ENCODE measurements at regions not wholly inside any gene's neighbourhood (a gene's known extent, or its start where the extent isn't known, plus 50 kb on each side); places are given as distances from the start of the nearest gene placed in this dataset.
"Not testable (repeated sequence)": the region's sequence is repeated elsewhere in the genome, so short reads cannot be mapped to it uniquely, and the experiment has no call there.

- H3K4me3 ChIP-seq = no peak overlapping the region
- no peak overlapping the region for H3K27ac ChIP-seq
- WGBS, 10 experiments = 0 to 100% (median 71%) methylated on average over 1 of the region's 1 CpG; no CpG with 5 or more reads in 1 of the 10 experiments
- no peaks in the 10 kb centered on the region for H3K4me1 ChIP-seq (replicated peaks in 1 of 2)
- no peak for ATAC-seq (replicated peaks in 6 of 8)
- in situ Hi-C loops (cut with MboI; ENCODE audit: low pct_unique_long_range_greater_than_20kb in 2 of 9, low sequenced_read_pairs in 9 of 9, unreplicated experiment in 9 of 9) = no loop called here
Measured at GRCh38 chr5:27855491-27855890, 817.1 kb upstream of the CDH9 start.

- Histone ChIP-seq H3K4me3 (no peak overlapping the region), H3K4me1 (replicated peaks in 1 of 2) (peaks cover 0 to 4% of the 10 kb centered on the region in 2 donors), H3K27ac (no peak overlapping the region)
- WGBS, 10 experiments = 0 to 100% (median 62%) methylated on average over 1 to 3 of the region's 3 CpGs; no CpG with 5 or more reads in 3 of the 10 experiments
- in situ Hi-C loops (cut with MboI; ENCODE audit: low pct_unique_long_range_greater_than_20kb in 2 of 9, low sequenced_read_pairs in 9 of 9, unreplicated experiment in 9 of 9) = no loop called here
- ATAC-seq (replicated peaks in 6 of 8) = no peak
Measured at GRCh38 chr5:27854243-27854852, 816.0 kb upstream of the CDH9 start.

- 18 to 100% (median 72%) methylated on average over 1 to 3 of the region's 3 CpGs; no CpG with 5 or more reads in 1 of the 10 experiments for WGBS, 10 experiments
- peaks cover 0 to 10% of the 10 kb centered on the region in 2 donors for H3K4me1 ChIP-seq (replicated peaks in 1 of 2)
- in situ Hi-C loops (cut with MboI; ENCODE audit: low pct_unique_long_range_greater_than_20kb in 2 of 9, low sequenced_read_pairs in 9 of 9, unreplicated experiment in 9 of 9) = no loop called here
- no peak for ATAC-seq (replicated peaks in 6 of 8)
- no peak overlapping the region for H3K4me3 ChIP-seq
- H3K27ac ChIP-seq = no peak overlapping the region
Measured at GRCh38 chr5:27845248-27845647, 806.9 kb upstream of the CDH9 start.

- WGBS, 10 experiments = 63 to 100% (median 95%) methylated on average over 1 to 18 of the region's 21 CpGs
- H3K4me1 ChIP-seq (replicated peaks in 1 of 2); H3K4me3 ChIP-seq; in situ Hi-C loops (cut with MboI; ENCODE audit: low pct_unique_long_range_greater_than_20kb in 2 of 9, low sequenced_read_pairs in 9 of 9, unreplicated experiment in 9 of 9); H3K27ac ChIP-seq; ATAC-seq (replicated peaks in 6 of 8): not testable (repeated sequence)
Measured at GRCh38 chr5:27836704-27837103, 798.3 kb upstream of the CDH9 start.

GRCh38 chr5:27832886-27833285, 794.5 kb upstream of the CDH9 start:
- in situ Hi-C loops (cut with MboI; ENCODE audit: low pct_unique_long_range_greater_than_20kb in 2 of 9, low sequenced_read_pairs in 9 of 9, unreplicated experiment in 9 of 9) = no loop called here
- H3K4me1 ChIP-seq (replicated peaks in 1 of 2) = no peaks in the 10 kb centered on the region
- ATAC-seq (replicated peaks in 6 of 8) = no peak
- no peak overlapping the region for H3K4me3 ChIP-seq
- WGBS, 10 experiments = 0 to 100% (median 91%) methylated on average over 1 of the region's 1 CpG
- H3K27ac ChIP-seq = no peak overlapping the region

- Histone ChIP-seq H3K4me3 (no peak overlapping the region), H3K4me1 (replicated peaks in 1 of 2) (peaks cover 0 to 5% of the 10 kb centered on the region in 2 donors), H3K27ac (no peak overlapping the region)
- no peak for ATAC-seq (replicated peaks in 6 of 8)
- in situ Hi-C loops (cut with MboI; ENCODE audit: low pct_unique_long_range_greater_than_20kb in 2 of 9, low sequenced_read_pairs in 9 of 9, unreplicated experiment in 9 of 9) = no loop called here
- 0 to 100% (median 90%) methylated on average over 1 to 2 of the region's 2 CpGs; no CpG with 5 or more reads in 4 of the 10 experiments for WGBS, 10 experiments
Measured at GRCh38 chr5:27830546-27830945, 792.2 kb upstream of the CDH9 start.

GRCh38 chr5:27821681-27822080, 783.3 kb upstream of the CDH9 start:
- in situ Hi-C loops (cut with MboI; ENCODE audit: low pct_unique_long_range_greater_than_20kb in 2 of 9, low sequenced_read_pairs in 9 of 9, unreplicated experiment in 9 of 9) = no loop called here
- no peak for ATAC-seq (replicated peaks in 6 of 8)
- Histone ChIP-seq H3K4me1 (replicated peaks in 1 of 2) (peaks cover 0 to 3% of the 10 kb centered on the region in 2 donors), H3K27ac (no peak overlapping the region), H3K4me3 (no peak overlapping the region)
- WGBS, 10 experiments = 0 to 86% (median 38%) methylated on average over 1 to 2 of the region's 2 CpGs; no CpG with 5 or more reads in 1 of the 10 experiments

- 0 to 100% (median 57%) methylated on average over 1 of the region's 1 CpG; no CpG with 5 or more reads in 2 of the 10 experiments for WGBS, 10 experiments
- no peak for ATAC-seq (replicated peaks in 6 of 8)
- in situ Hi-C loops (cut with MboI; ENCODE audit: low pct_unique_long_range_greater_than_20kb in 2 of 9, low sequenced_read_pairs in 9 of 9, unreplicated experiment in 9 of 9) = no loop called here
- Histone ChIP-seq H3K27ac (no peak overlapping the region), H3K4me3 (no peak overlapping the region), H3K4me1 (replicated peaks in 1 of 2) (peaks cover 0 to 7% of the 10 kb centered on the region in 2 donors)
Measured at GRCh38 chr5:27818888-27819287, 780.5 kb upstream of the CDH9 start.

GRCh38 chr5:27814983-27815382, 776.6 kb upstream of the CDH9 start:
- Histone ChIP-seq H3K27ac (no peak overlapping the region), H3K4me1 (replicated peaks in 1 of 2) (peaks cover 0 to 7% of the 10 kb centered on the region in 2 donors), H3K4me3 (no peak overlapping the region)
- no peak for ATAC-seq (replicated peaks in 6 of 8)
- in situ Hi-C loops (cut with MboI; ENCODE audit: low pct_unique_long_range_greater_than_20kb in 2 of 9, low sequenced_read_pairs in 9 of 9, unreplicated experiment in 9 of 9) = no loop called here
- WGBS, 10 experiments = 0 to 55% (median 0%) methylated on average over 1 of the region's 1 CpG

GRCh38 chr5:27814286-27814685, 775.9 kb upstream of the CDH9 start:
- 0 to 89% (median 50%) methylated on average over 1 of the region's 1 CpG; no CpG with 5 or more reads in 1 of the 10 experiments for WGBS, 10 experiments
- in situ Hi-C loops (cut with MboI; ENCODE audit: low pct_unique_long_range_greater_than_20kb in 2 of 9, low sequenced_read_pairs in 9 of 9, unreplicated experiment in 9 of 9) = no loop called here

GRCh38 chr5:27810458-27810857, 772.1 kb upstream of the CDH9 start:
- Histone ChIP-seq H3K27ac (no peak overlapping the region), H3K4me3 (no peak overlapping the region), H3K4me1 (replicated peaks in 1 of 2) (peaks cover 0 to 7% of the 10 kb centered on the region in 2 donors)
- 8 to 100% (median 88%) methylated on average over 3 to 5 of the region's 5 CpGs for WGBS, 10 experiments
- no peak for ATAC-seq (replicated peaks in 6 of 8)
- in situ Hi-C loops (cut with MboI; ENCODE audit: low pct_unique_long_range_greater_than_20kb in 2 of 9, low sequenced_read_pairs in 9 of 9, unreplicated experiment in 9 of 9) = no loop called here

More at GRCh38 chr5:27814286-27814685, 775.9 kb upstream of the CDH9 start:
- no peak overlapping the region for H3K27ac ChIP-seq
- peaks cover 0 to 7% of the 10 kb centered on the region in 2 donors for H3K4me1 ChIP-seq (replicated peaks in 1 of 2)
- H3K4me3 ChIP-seq = no peak overlapping the region
- ATAC-seq (replicated peaks in 6 of 8) = peak in 5 of 8 experiments; percentile 53 to 66 (median 56)

- 57 to 100% (median 100%) methylated on average over 1 of the region's 1 CpG; no CpG with 5 or more reads in 6 of the 10 experiments for WGBS, 10 experiments
- ATAC-seq (replicated peaks in 6 of 8) = no peak
- Histone ChIP-seq H3K27ac (no peak overlapping the region), H3K4me3 (no peak overlapping the region), H3K4me1 (replicated peaks in 1 of 2) (no peaks in the 10 kb centered on the region)
- in situ Hi-C loops (cut with MboI; ENCODE audit: low pct_unique_long_range_greater_than_20kb in 2 of 9, low sequenced_read_pairs in 9 of 9, unreplicated experiment in 9 of 9) = no loop called here
Measured at GRCh38 chr5:27797220-27797619, 758.8 kb upstream of the CDH9 start.

- Histone ChIP-seq H3K27ac (no peak overlapping the region), H3K4me1 (replicated peaks in 1 of 2) (no peaks in the 10 kb centered on the region), H3K4me3 (no peak overlapping the region)
- no peak for ATAC-seq (replicated peaks in 6 of 8)
- 13 to 100% (median 94%) methylated on average over 1 to 2 of the region's 2 CpGs for WGBS, 10 experiments
- in situ Hi-C loops (cut with MboI; ENCODE audit: low pct_unique_long_range_greater_than_20kb in 2 of 9, low sequenced_read_pairs in 9 of 9, unreplicated experiment in 9 of 9) = no loop called here
Measured at GRCh38 chr5:27788184-27788583, 749.8 kb upstream of the CDH9 start.

- Histone ChIP-seq H3K27ac (no peak overlapping the region), H3K4me1 (replicated peaks in 1 of 2) (peaks cover 0 to 4% of the 10 kb centered on the region in 2 donors), H3K4me3 (no peak overlapping the region)
- WGBS, 10 experiments = 0 to 100% (median 90%) methylated on average over 1 of the region's 1 CpG; no CpG with 5 or more reads in 3 of the 10 experiments
- in situ Hi-C loops (cut with MboI; ENCODE audit: low pct_unique_long_range_greater_than_20kb in 2 of 9, low sequenced_read_pairs in 9 of 9, unreplicated experiment in 9 of 9) = no loop called here
- ATAC-seq (replicated peaks in 6 of 8) = no peak
Measured at GRCh38 chr5:27784317-27784716, 745.9 kb upstream of the CDH9 start.
